ENCODE measurements at regions not wholly inside any gene's neighbourhood (a gene's known extent, or its start where the extent isn't known, plus 50 kb on each side); places are given as distances from the start of the nearest gene placed in this dataset.

DNA sequence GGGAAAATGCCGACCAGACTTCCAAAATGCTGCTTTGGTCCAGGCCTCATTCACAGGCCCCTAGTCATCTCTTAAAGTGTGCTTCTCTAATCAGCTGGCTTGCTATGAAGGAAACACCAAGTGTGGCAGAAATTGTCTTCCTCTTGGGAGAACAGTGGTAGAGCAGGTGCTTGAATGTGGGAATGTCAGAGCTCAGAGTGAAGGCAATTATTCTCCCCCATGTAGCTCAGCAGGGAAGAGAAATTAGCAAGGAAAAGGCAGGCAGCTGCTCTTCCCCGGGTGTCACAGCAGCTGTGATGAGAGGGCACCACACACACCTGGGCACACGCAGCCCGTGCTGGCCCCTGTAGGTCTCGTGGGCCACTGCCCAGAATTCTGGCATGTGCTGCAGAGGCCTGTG, 358.5 kb downstream of the WDR72 start:
- DNase-seq (ENCODE audit: low spot score), result no peak

DNA sequence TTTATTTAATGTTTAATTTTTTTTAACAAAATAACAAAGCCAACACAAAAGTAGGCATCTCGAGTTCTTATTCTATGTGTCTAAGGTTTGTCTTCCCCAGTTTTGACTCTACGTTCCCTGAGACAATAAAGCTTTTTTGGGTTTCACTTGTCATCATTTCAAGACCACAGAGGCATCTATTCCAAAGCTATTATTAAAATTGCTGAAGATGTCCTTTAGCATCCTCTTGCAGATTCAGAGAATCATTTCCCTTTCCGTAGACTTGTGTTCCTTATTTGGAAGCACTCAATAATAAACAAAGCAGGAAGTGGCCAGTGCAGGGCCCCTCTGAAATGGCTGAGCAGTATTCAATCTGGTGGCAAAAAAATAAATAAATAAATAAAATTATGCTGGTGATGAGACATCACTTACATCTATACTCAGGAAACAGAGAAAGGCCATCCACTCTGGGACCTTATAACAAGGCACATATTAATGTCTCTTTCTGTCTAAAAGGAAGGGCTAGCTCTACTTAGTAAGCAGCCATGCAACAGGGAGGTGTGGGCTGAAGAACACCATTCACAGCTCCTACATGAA, 362.3 kb downstream of the WDR72 start:
- no peak for DNase-seq (ENCODE audit: low spot score)

DNA sequence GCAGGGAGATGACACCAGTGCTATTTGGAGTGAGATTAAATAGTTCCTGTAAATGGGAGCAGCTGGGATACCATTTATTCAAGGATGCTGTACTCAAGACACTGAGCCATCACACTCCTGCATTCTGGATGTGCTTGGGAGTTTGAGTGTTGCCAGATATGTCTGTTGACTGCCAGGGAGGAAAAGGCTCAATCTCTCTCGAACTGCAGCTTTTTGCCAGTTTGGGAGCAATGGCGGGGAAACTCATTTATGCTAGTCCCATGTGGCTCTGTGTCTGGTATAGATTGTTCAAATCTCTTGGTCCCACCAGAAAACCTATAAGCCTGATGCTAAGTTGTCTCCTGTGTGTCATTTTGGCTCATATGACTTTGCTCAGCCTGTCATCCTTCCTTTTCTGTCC, 363.6 kb downstream of the WDR72 start:
- no peak for DNase-seq (ENCODE audit: low spot score)

DNA sequence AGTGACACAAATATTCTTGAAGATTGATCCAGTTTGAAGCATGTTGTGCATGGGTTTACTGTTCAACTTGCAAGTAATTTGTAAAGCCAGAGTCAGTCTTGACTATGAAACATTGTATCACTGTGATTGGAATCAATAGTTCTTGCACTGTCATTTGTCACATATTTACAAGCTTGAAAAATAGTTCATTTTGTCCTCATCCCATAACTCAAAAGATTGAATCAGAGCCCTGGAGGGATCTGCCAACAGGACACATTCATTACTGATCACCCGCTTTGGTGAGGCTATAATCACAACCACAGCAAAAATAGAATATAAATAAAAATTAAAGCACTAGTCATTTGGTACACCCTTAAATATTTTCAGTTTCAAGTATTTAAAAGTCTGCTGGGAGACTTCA, 368.9 kb downstream of the WDR72 start:
- no peak for DNase-seq (ENCODE audit: low spot score)

DNA sequence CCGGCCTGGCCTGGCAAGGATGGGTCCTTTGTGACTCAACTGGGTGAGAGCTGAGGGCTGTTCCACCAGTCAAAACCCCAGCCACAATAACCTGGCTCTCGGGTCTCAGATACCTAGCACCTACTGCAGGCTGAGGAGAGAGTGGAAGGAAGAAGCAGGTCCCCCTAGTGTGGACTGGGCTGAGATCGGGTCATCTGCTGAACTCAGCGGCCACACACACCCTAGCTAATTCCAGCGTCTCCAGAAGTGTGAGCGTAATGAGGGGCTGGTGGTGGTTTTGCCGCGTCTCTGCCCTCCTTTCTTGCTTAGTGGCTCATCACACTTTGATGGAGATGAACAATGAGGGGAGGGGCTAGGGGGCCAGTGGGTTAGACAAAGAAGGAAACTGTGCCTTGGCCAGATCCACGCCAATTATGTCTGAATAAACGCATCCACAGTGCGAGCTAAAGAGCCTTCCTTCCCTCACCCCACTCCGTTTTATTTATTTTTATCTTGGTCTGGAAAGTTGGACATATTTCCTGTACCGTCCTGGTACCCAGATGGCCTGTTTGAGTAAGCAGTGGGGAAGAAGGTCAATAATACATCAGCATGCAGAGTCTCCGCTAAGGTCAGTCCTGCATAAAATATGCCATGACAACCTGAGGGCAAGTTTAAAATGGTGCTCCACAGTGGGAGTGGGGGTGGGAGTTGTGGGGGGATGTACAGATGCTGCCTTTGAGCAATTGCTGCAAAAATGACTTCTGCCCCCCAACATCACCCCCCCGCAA, 370.0 kb downstream of the WDR72 start:
- DNase-seq (ENCODE audit: low spot score), result no peak

DNA sequence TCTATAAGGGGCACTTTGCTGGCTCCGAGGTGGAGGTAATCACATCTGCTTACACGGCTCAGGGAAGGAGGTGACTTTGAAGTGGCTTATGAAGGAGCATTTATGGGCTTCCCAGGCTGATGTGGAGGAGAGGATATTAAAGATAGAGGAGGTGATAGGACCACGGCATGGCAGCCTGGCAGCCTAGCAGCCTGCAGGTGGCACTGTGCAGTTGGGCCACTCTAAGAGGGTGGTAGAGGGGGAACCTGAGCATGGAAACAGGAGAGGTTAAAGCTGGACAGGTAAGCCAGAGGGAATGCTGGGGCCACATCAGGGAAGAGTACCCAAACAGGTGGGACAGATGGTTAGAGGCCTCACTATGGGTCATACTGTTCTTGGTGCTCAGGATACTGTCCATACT, 375.0 kb downstream of the WDR72 start:
- no peak for DNase-seq (ENCODE audit: low spot score)

DNA sequence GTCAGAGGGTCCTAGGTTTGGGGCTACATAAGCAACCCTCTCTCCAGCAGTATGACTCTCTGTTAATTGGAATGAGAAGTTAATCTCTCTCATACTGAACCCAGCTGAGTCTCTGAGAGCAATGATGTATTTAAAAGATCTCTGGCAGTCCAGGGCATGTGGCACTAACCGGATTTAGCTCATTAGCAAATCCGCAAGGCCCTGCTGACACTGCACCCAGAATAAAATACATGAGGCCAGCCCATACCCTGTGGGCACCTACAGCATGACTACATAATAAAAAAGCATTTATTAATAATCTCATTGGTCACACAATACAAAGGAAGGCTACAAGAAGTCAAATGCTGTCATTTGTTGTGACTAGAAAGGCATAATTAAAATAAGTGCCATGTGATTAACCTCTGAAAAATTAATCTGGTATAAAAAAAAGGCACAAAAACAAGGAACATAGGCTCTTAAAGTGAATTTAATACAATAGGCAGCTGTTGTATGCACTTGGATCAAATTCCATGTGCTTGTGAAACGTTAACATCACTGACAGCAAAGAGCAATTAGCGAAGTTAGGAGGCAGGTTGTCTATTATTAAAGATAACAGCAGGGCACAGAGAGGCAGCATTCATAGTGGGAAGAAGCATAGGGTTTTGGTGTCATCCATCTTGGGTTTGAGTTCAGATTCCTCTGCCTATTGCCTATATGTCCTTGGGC, 381.2 kb downstream of the WDR72 start:
- no peak for DNase-seq (ENCODE audit: low spot score)

- DNase-seq (ENCODE audit: low spot score), result no peak
Observed at GRCh38 chr15:53367740-53368139, 391.7 kb downstream of the WDR72 start.

GRCh38 chr15:53360881-53361280, 398.6 kb downstream of the WDR72 start:
- no peak for DNase-seq (ENCODE audit: low spot score)

- DNase-seq (ENCODE audit: low spot score), result no peak
Observed at GRCh38 chr15:53359038-53359437, 400.4 kb downstream of the WDR72 start.

DNA sequence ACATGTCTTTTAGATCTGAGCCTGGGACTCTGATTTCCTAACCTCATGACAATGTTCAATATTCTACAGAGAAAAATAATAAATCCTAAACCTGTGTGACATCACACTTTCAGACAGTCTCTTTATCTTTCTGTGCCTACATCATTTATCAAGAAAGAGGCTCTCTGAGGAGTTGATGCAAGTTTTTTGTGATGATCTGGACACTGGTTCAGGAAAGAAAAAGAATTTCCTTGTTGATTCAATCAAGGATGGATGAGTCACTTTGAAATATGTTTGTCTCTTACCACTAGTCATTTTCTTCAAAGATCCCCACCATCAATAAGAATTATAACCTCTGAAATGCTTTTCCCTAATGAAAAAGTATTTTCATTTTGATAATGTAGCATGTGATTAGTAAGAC, 404.6 kb downstream of the WDR72 start:
- no peak for DNase-seq (ENCODE audit: low spot score)

GRCh38 chr15:53351373-53351772, 408.1 kb downstream of the WDR72 start:
- no peak for DNase-seq (ENCODE audit: low spot score)

GRCh38 chr15:53346583-53346982, 412.9 kb downstream of the WDR72 start:
- DNase-seq (ENCODE audit: low spot score), result no peak

DNA sequence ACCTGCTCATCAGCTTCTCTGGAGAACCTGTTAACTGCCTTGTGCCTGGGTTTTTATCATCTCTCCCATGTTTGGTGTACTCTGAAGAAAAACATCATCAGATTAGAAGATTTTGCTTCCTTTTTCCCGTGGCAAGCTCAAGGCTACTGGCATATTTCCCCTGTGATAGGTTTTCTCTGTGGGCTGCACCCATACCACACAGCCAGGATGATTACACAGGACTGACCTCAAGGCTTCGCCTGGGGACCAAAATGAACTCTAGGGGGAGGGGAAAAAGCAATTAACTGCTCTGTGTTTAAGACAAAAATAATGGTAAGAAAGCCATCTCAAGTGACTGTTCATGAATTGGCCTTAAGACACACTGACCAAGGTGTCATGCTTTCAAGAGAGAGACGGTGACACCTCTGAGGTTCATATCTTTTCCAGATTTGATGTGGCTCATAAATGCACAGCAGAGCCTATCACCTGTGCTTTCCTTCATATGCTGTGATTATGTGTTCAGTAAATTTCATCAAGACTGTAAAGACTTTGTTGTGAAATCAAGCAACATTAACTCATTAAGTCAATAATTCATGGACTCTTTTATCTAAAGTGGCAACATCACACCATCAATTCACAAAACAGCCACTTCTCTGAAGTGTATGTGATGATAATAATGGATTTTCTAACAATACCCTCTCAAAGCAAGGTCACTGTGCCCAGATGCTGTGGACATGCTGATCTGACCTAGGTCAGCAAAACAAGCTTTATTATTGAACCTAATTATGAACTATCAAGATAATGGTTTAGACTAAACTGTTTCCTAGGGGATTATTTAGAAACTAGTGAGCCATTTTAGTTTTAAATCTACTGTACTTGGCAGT, 427.9 kb downstream of the WDR72 start:
- DNase-seq (ENCODE audit: low spot score), result no peak

DNA sequence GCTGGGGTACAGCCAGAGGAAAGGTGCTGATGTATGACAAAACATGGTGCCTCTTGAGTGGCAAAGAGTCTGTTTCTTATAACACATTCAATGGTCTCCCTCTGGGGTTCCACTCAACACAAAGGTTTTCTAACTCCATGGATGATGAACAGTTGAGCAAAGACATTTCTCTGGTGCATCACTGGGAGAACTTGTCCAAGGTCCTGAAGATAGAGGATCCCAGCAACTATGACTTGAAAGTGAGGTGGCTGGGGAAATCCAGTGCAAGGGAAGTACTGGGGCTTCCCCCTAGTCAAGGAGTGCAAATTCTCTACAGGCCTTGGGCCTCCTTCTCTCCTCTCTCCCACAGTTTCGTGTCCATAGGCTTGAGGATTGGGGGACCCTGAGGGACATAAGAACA, 431.1 kb downstream of the WDR72 start:
- no peak for DNase-seq (ENCODE audit: low spot score)

DNA sequence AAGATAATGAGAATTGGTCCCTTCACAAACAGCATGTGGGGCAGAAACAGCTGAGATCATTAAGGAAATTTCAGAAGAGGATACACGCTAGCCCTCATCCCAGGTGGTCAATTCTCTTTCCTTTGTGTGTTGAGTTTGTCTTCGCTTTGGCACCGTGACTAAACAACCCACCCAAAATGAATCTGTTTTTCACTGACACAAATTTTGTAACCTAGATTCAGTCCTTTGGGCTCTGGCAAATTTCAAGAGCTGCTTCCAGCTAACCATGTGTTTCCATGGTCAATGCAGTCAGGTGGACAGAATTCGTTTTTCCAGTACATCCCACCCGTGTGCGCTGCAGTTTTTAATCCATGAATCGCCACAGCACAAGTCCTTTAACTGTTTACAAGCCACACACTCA, 435.4 kb downstream of the WDR72 start:
- DNase-seq (ENCODE audit: low spot score), result no peak

- DNase-seq (ENCODE audit: low spot score), result no peak
Observed at GRCh38 chr15:53323191-53323590, 436.3 kb downstream of the WDR72 start.

DNA sequence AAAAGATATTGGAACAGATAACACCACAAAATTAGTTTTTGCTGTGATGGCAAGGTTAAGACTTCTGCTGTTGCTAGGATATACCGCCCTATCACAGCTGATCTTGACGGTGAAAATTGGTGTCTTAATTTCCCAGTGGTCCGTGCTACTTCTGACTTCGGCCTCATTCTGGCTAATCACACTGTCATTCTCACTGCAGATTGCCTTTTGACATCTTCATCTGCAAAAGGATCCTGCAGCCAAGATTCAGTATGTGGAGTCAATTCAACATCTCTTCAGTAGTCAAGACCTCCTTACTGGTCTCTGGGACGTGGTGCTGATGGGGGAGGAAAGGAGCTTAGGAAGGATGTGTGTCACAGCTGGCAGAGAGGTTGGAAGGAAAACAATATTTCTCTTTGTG, 438.6 kb downstream of the WDR72 start:
- no peak for DNase-seq (ENCODE audit: low spot score)

GRCh38 chr15:53312707-53313106, 446.8 kb downstream of the WDR72 start:
- no peak for DNase-seq (ENCODE audit: low spot score)

DNA sequence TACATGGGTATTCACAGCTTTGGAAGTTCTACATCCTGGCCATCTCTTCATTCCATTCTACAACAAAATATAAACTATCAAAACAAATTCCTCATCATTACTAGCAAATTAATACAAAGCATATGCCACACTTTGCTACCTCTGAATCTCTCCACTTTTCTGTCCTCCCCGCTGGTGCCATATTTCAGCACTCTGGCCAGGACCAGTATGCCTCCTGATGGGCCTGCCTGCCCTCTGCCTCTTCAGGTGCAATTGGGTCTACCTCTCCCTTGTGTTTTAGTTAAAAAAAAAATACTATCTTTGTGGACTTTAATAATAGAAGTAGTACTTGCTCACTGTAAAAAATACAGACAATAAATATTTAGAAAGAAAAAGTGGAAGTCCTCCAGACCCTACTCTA, 448.8 kb downstream of the WDR72 start:
- DNase-seq (ENCODE audit: low spot score), result no peak

DNA sequence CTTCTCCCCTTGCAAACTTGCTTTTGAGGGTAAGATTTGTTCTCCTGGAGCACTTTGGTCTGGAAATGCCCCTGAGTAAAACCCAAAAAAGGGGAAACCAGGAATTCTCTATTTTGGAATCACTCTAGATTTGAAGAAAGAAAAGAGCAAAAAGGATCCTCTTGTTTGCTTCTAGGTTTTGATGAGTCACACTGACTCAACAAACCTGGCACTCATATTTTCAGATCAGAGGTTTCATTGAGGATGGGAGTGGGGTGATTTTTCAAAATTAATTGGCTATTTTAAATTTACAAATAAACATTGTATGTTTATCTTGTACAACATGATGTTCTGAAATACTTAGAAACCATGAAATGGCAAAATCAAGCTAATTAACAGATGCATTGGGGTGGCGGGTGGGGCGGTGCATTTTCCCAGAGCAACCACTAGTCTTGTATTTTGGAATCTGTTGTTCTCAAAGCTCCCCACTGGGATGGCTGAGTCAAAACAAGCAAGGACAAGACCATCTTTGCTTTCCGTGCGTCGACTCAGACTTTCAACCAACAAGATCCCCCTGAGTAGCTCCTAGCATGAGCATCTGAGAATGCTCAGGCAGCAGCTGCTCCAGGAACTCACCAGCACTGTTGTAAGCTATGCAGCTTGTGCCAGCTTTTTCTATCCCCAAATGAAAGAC, 451.4 kb downstream of the WDR72 start:
- DNase-seq (ENCODE audit: low spot score), result no peak

GRCh38 chr15:53305554-53305953, 453.9 kb downstream of the WDR72 start:
- no peak for DNase-seq (ENCODE audit: low spot score)

Measured in AG08395 (cell line).